CD14-positive monocyte (primary cell): ENCODE measurements at regions not wholly inside any gene's neighbourhood (a gene's known extent, or its start where the extent isn't known, plus 50 kb on each side); places are given as distances from the start of the nearest gene placed in this dataset.

Experiments
- DNase-seq, 3 donors: peaks; one replicate each; pipeline ENCODE4 v3.0.0-alpha.2; 2011 to 2022
- H2AFZ ChIP-seq: 2 replicates; pipeline ENCODE4 v1.6.0; 2012; ENCODE audit warnings: mild to moderate bottlenecking, low read depth, low read length, inconsistent platforms; ENCODE audit not compliant: insufficient read depth, poor library complexity, severe bottlenecking
- H3K27ac ChIP-seq, 2 donors: 1 replicate in 1 of 2; 2 replicates in 1 of 2; pipeline ENCODE4 v1.5.1; 2012 to 2013; ENCODE audit warnings: low read length in 2 of 2, control low read depth in 1 of 2, inconsistent platforms in 1 of 2, low read depth in 1 of 2, mild to moderate bottlenecking in 1 of 2
- H3K27me3 ChIP-seq, 2 donors: one replicate each; pipeline versions ENCODE4 v1.6.0 to v1.6.1; 2011 to 2013; ENCODE audit warnings: low read length in 2 of 2; ENCODE audit not compliant: control insufficient read depth in 2 of 2, insufficient read depth in 2 of 2
- H3K36me3 ChIP-seq, 2 donors: replicated peaks in 1 of 2; 1 replicate in 1 of 2; 2 replicates in 1 of 2; pipeline versions ENCODE4 v1.5.1 to v1.6.1; 2012 to 2013; ENCODE audit warnings: low read length in 2 of 2, control low read depth in 1 of 2, inconsistent platforms in 1 of 2, mild to moderate bottlenecking in 1 of 2; ENCODE audit not compliant: insufficient read depth in 2 of 2, control insufficient read depth in 1 of 2
- H3K4me1 ChIP-seq, 2 donors: 1 replicate in 1 of 2; 2 replicates in 1 of 2; pipeline versions ENCODE4 v1.5.1 to v1.6.1; 2012 to 2013; ENCODE audit warnings: low read length in 2 of 2, control low read depth in 1 of 2, inconsistent platforms in 1 of 2, mild to moderate bottlenecking in 1 of 2, moderate library complexity in 1 of 2; ENCODE audit not compliant: insufficient read depth in 2 of 2, control insufficient read depth in 1 of 2
- H3K4me2 ChIP-seq: replicated peaks from 2 replicates; pipeline ENCODE3; 2012; ENCODE audit warnings: low read length, moderate library complexity, mild to moderate bottlenecking; ENCODE audit not compliant: poor library complexity, severe bottlenecking; ENCODE audit errors: extremely low read depth
- H3K4me3 ChIP-seq, 3 experiments: fragments of 200-600 bp in 1 of 3; sonication (generic) in 1 of 3; replicated peaks in 1 of 3; 1 replicate in 2 of 3; 2 replicates in 1 of 3; pipeline ENCODE4 v1.5.1; 2011 to 2013; ENCODE audit warnings: low read length in 3 of 3, mild to moderate bottlenecking in 3 of 3, control low read depth in 2 of 3, low read depth in 2 of 3, inconsistent platforms in 1 of 3, moderate library complexity in 1 of 3
- H3K79me2 ChIP-seq: 2 replicates; pipeline ENCODE4 v1.6.0; 2012; ENCODE audit warnings: mild to moderate bottlenecking, control low read depth, inconsistent platforms, low read length, moderate library complexity; ENCODE audit not compliant: insufficient read depth
- H3K9ac ChIP-seq: 2 replicates; pipeline ENCODE4 v1.6.0; 2017; ENCODE audit warnings: low read length, mild to moderate bottlenecking; ENCODE audit not compliant: insufficient read depth, poor library complexity, severe bottlenecking
- H3K9me3 ChIP-seq, 2 donors: replicated peaks in 1 of 2; 1 replicate in 1 of 2; 2 replicates in 1 of 2; pipeline versions ENCODE4 v1.5.1 to v1.6.1; 2012 to 2013; ENCODE audit warnings: low read length in 2 of 2, control low read depth in 1 of 2; ENCODE audit not compliant: control insufficient read depth in 1 of 2, insufficient read depth in 1 of 2
- H4K20me1 ChIP-seq: 2 replicates; pipeline ENCODE4 v1.6.0; 2012; ENCODE audit warnings: mild to moderate bottlenecking, low read length, control low read depth, moderate library complexity; ENCODE audit not compliant: insufficient read depth
- H3K27ac Mint-ChIP-seq, 7 donors: one replicate each; pipeline ENCODE4 v1.8.0; 2020; ENCODE audit warnings: mild to moderate bottlenecking in 7 of 7, mixed read lengths in 7 of 7, moderate library complexity in 6 of 7, inconsistent platforms in 2 of 7
- H3K27me3 Mint-ChIP-seq, 3 donors: one replicate each; pipeline ENCODE4 v1.8.0; 2021 to 2022; ENCODE audit warnings: low read depth in 3 of 3, mild to moderate bottlenecking in 3 of 3, mixed read lengths in 3 of 3, moderate library complexity in 3 of 3, inconsistent platforms in 1 of 3
- H3K36me3 Mint-ChIP-seq, 2 donors: one replicate each; pipeline ENCODE4 v1.8.0; 2020; ENCODE audit warnings: mixed read lengths in 2 of 2, inconsistent platforms in 1 of 2, mild to moderate bottlenecking in 1 of 2
- H3K4me1 Mint-ChIP-seq: one replicate; pipeline ENCODE4 v1.8.0; 2020; ENCODE audit warnings: mild to moderate bottlenecking, mixed read lengths
- H3K4me3 Mint-ChIP-seq, 2 donors: one replicate each; pipeline ENCODE4 v1.8.0; 2020; ENCODE audit warnings: mild to moderate bottlenecking in 2 of 2, mixed read lengths in 2 of 2, moderate library complexity in 1 of 2
- H3K9me3 Mint-ChIP-seq, 7 donors: one replicate each; pipeline ENCODE4 v1.8.0; 2020 to 2022; ENCODE audit warnings: mixed read lengths in 7 of 7, mild to moderate bottlenecking in 6 of 7, moderate library complexity in 6 of 7, inconsistent platforms in 2 of 7
- CTCF ChIP-seq: fragments of 200-600 bp; IDR thresholded peaks from one replicate; pipeline ENCODE4 v1.8.0; 2022; ENCODE audit warnings: antibody characterized with exemption, mild to moderate bottlenecking
- WGBS: methylation state at CpG from one replicate; pipeline ENCODE4 v1.1.5; 2013; ENCODE audit warnings: missing lambda C conversion rate; ENCODE audit not compliant: insufficient coverage; 5-methylcytosine and 5-hydroxymethylcytosine counted together
- intact Hi-C, 2 donors: fragments of 100-400 bp; cut with micrococcal nuclease; formaldehyde crosslinking; loops; one replicate each; pipeline versions ENCODE4 v1.15.0 to v1.15.1; 2023

DNA sequence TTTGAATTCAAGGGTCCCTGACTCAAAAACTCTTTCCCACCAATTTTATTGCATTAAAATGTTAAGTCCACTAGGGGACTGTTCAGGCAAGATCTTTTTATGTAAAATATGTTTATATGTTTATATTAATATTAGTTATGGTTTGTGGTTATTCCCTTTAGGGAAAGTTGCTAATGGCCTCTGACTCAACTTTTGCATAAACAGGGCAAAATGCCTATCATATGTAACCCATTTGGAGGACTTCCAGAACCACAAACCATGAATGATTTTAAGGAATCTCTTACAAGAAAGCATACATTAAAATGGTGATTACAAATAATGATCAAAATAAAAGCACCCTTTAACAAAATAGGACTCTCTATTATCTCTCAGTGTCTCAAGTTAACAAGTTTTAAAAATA lies 1484.5 kb upstream of the ZEB2 start:
- no peaks in the 10 kb centered on the region for H3K27me3 Mint-ChIP-seq
- Histone ChIP-seq H3K4me2 (no peak overlapping the region), H3K9me3 (peaks cover 0 to 3% of the 10 kb centered on the region in 2 donors), H4K20me1 (no peaks in the 10 kb centered on the region), H3K27ac (no peak overlapping the region), H3K36me3 (no peaks in the 10 kb centered on the region), H3K4me3 (no peak overlapping the region), H2AFZ (no peak overlapping the region), H3K4me1 (no peaks in the 10 kb centered on the region), H3K27me3 (no peaks in the 10 kb centered on the region), H3K9ac (no peak overlapping the region), H3K79me2 (no peaks in the 10 kb centered on the region)
- H3K9me3 Mint-ChIP-seq, result peaks cover 0 to 6% (median 0%) of the 10 kb centered on the region in 7 donors
- H3K4me3 Mint-ChIP-seq, result no peak overlapping the region
- no peak overlapping the region for H3K27ac Mint-ChIP-seq
- no peaks in the 10 kb centered on the region for H3K4me1 Mint-ChIP-seq
- H3K36me3 Mint-ChIP-seq, result no peaks in the 10 kb centered on the region
- intact Hi-C loops, result no loop called here
- DNase-seq, result no peak
- TF ChIP-seq CTCF, result no peak

GRCh38 chr2:146003337-146003736 lies 1483.4 kb upstream of the ZEB2 start:
- intact Hi-C loops, result no loop called here

More at GRCh38 chr2:146003337-146003736, 1483.4 kb upstream of the ZEB2 start:
- peaks cover 0 to 6% (median 0%) of the 10 kb centered on the region in 7 donors for H3K9me3 Mint-ChIP-seq
- H3K27me3 Mint-ChIP-seq, result no peaks in the 10 kb centered on the region
- Histone ChIP-seq H2AFZ (no peak overlapping the region), H3K79me2 (no peaks in the 10 kb centered on the region), H3K36me3 (no peaks in the 10 kb centered on the region), H3K4me3 (no peak overlapping the region), H3K27ac (no peak overlapping the region), H3K4me2 (no peak overlapping the region), H3K9me3 (peaks cover 0 to 3% of the 10 kb centered on the region in 2 donors), H3K9ac (no peak overlapping the region), H4K20me1 (no peaks in the 10 kb centered on the region), H3K4me1 (no peaks in the 10 kb centered on the region), H3K27me3 (no peaks in the 10 kb centered on the region)
- 92% methylated on average over 2 of the region's 4 CpGs for WGBS
- no peak for TF ChIP-seq CTCF
- H3K36me3 Mint-ChIP-seq, result no peaks in the 10 kb centered on the region
- H3K27ac Mint-ChIP-seq, result no peak overlapping the region
- H3K4me3 Mint-ChIP-seq, result no peak overlapping the region
- DNase-seq, result no peak
- no peaks in the 10 kb centered on the region for H3K4me1 Mint-ChIP-seq
